HCT116 (cell line): ENCODE measurements at regions not wholly inside any gene's neighbourhood (a gene's known extent, or its start where the extent isn't known, plus 50 kb on each side); places are given as distances from the start of the nearest gene placed in this dataset.

Experiments
- EGR1 ChIP-seq: IDR thresholded peaks from 2 replicates; pipeline ENCODE4 v1.6.1; 2012; ENCODE audit warnings: low read depth
- POLR2A ChIP-seq: IDR thresholded peaks from 2 replicates; pipeline ENCODE4 v1.7.0; 2011; ENCODE audit warnings: borderline replicate concordance; ENCODE audit not compliant: insufficient read depth, insufficient read length; ENCODE audit errors: extremely low read depth
- POLR2AphosphoS5 ChIP-seq: IDR thresholded peaks from 2 replicates; pipeline ENCODE4 v1.6.1; 2011; ENCODE audit warnings: mild to moderate bottlenecking, low read depth, low read length, moderate library complexity
- RAD21 ChIP-seq: IDR thresholded peaks from 2 replicates; pipeline ENCODE4 v1.6.1; 2012; ENCODE audit warnings: low read depth, mild to moderate bottlenecking
- SIN3A ChIP-seq: IDR thresholded peaks from 2 replicates; pipeline ENCODE4 v1.6.1; 2012; ENCODE audit warnings: low read depth
- SRF ChIP-seq: IDR thresholded peaks from 2 replicates; pipeline ENCODE4 v1.6.1; 2012; ENCODE audit warnings: low read depth
- YY1 ChIP-seq: IDR thresholded peaks from 2 replicates; pipeline ENCODE4 v1.6.1; 2011; ENCODE audit warnings: low read length, low read depth, moderate library complexity, mild to moderate bottlenecking; ENCODE audit not compliant: insufficient replicate concordance; ENCODE audit errors: extremely low read depth
- TF ChIP-seq, protein P1 (sequence below), 3 experiments: fragments of 200-600 bp in 1 of 3; sonication (generic) in 1 of 3; IDR thresholded peaks in 2 of 3; conservative IDR thresholded peaks in 1 of 3; 2 replicates each; pipeline ENCODE4 v1.5.1; 2012 to 2017; ENCODE audit warnings: low read depth in 2 of 3, low read length in 2 of 3, antibody characterized with exemption in 1 of 3, borderline replicate concordance in 1 of 3, control low read depth in 1 of 3, mild to moderate bottlenecking in 1 of 3, mixed read lengths in 1 of 3, mixed run types in 1 of 3, moderate library complexity in 1 of 3; ENCODE audit not compliant: insufficient read depth in 1 of 3
- TF ChIP-seq, protein P2 (sequence below): IDR thresholded peaks from 2 replicates; pipeline ENCODE4 v1.6.1; 2012

DNA sequence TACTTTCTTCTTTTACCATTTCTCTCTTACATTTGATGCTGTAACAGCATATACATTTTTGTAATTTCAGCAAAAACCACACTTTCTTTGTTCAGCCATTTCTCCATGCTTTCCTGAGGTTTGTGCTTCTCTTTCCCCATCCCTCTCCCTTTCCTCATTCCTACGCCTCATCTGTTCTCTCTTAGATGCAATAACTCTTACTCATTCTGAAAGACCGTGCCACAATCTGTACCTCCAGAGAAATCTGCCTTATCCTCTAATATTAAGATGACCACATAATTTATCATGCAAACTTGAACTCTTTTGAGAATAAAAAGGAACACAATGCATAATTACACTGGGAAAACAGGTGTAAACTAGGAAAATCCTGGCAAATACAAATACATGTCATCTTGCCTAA, 588.9 kb downstream of the JRKL start:
- TF ChIP-seq, protein P1, sequence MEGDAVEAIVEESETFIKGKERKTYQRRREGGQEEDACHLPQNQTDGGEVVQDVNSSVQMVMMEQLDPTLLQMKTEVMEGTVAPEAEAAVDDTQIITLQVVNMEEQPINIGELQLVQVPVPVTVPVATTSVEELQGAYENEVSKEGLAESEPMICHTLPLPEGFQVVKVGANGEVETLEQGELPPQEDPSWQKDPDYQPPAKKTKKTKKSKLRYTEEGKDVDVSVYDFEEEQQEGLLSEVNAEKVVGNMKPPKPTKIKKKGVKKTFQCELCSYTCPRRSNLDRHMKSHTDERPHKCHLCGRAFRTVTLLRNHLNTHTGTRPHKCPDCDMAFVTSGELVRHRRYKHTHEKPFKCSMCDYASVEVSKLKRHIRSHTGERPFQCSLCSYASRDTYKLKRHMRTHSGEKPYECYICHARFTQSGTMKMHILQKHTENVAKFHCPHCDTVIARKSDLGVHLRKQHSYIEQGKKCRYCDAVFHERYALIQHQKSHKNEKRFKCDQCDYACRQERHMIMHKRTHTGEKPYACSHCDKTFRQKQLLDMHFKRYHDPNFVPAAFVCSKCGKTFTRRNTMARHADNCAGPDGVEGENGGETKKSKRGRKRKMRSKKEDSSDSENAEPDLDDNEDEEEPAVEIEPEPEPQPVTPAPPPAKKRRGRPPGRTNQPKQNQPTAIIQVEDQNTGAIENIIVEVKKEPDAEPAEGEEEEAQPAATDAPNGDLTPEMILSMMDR (IDR thresholded peaks at IDR 0.05 in 2 of 3, conservative IDR thresholded peaks at IDR 0.05 in 1 of 3; ENCODE audit: borderline replicate concordance in 1 of 3, insufficient read depth in 1 of 3, low read depth in 2 of 3, low read length in 2 of 3) = no peak
- TF ChIP-seq YY1 (no peak), POLR2A (no peak), POLR2AphosphoS5 (no peak), RAD21 (no peak), EGR1 (no peak), SIN3A (no peak), SRF (no peak)
- TF ChIP-seq, protein P2, sequence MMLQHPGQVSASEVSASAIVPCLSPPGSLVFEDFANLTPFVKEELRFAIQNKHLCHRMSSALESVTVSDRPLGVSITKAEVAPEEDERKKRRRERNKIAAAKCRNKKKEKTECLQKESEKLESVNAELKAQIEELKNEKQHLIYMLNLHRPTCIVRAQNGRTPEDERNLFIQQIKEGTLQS = no peak
